Mesothelial cell of epicardium (in vitro differentiated cells): ENCODE measurements at regions not wholly inside any gene's neighbourhood (a gene's known extent, or its start where the extent isn't known, plus 50 kb on each side); places are given as distances from the start of the nearest gene placed in this dataset.

Source experiments
- DNase-seq, 2 experiments: peaks; one replicate each; pipeline ENCODE4 v3.0.0; 2021; ENCODE audit warnings: low spot score in 2 of 2; ENCODE audit not compliant: unreplicated experiment in 2 of 2
- H3K27ac Mint-ChIP-seq: 2 replicates; pipeline ENCODE4 v1.8.0; 2021; ENCODE audit warnings: mixed read lengths
- H3K27me3 Mint-ChIP-seq: 2 replicates; pipeline ENCODE4 v1.8.0; 2021; ENCODE audit warnings: low read depth, mixed read lengths
- H3K36me3 Mint-ChIP-seq: 2 replicates; pipeline ENCODE4 v1.8.0; 2021; ENCODE audit warnings: mixed read lengths
- H3K4me1 Mint-ChIP-seq: 2 replicates; pipeline ENCODE4 v1.8.0; 2021; ENCODE audit warnings: mixed read lengths
- H3K4me3 Mint-ChIP-seq: 2 replicates; pipeline ENCODE4 v1.8.0; 2021; ENCODE audit warnings: mild to moderate bottlenecking, moderate library complexity, mixed read lengths
- H3K9me3 Mint-ChIP-seq: 2 replicates; pipeline ENCODE4 v1.8.0; 2021; ENCODE audit warnings: mixed read lengths
- TF ChIP-seq, protein P1 (sequence below): fragments of 200-600 bp; sonication (generic); IDR thresholded peaks from one replicate; pipeline ENCODE4 v1.5.0; 2021; ENCODE audit warnings: antibody characterized with exemption; ENCODE audit not compliant: unreplicated experiment

- H3K9me3 Mint-ChIP-seq: peaks cover 16% of the 10 kb centered on the region
- H3K36me3 Mint-ChIP-seq: peaks cover 17% of the 10 kb centered on the region
- no peak overlapping the region for H3K4me3 Mint-ChIP-seq
- H3K4me1 Mint-ChIP-seq: peaks cover 2% of the 10 kb centered on the region
- no peak for DNase-seq
- H3K27me3 Mint-ChIP-seq: no peaks in the 10 kb centered on the region
- no peak overlapping the region for H3K27ac Mint-ChIP-seq
- TF ChIP-seq, protein P1, sequence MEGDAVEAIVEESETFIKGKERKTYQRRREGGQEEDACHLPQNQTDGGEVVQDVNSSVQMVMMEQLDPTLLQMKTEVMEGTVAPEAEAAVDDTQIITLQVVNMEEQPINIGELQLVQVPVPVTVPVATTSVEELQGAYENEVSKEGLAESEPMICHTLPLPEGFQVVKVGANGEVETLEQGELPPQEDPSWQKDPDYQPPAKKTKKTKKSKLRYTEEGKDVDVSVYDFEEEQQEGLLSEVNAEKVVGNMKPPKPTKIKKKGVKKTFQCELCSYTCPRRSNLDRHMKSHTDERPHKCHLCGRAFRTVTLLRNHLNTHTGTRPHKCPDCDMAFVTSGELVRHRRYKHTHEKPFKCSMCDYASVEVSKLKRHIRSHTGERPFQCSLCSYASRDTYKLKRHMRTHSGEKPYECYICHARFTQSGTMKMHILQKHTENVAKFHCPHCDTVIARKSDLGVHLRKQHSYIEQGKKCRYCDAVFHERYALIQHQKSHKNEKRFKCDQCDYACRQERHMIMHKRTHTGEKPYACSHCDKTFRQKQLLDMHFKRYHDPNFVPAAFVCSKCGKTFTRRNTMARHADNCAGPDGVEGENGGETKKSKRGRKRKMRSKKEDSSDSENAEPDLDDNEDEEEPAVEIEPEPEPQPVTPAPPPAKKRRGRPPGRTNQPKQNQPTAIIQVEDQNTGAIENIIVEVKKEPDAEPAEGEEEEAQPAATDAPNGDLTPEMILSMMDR: no peak
Observed at GRCh38 chr4:180363815-180364214, 1879.4 kb upstream of the TENM3 start.

DNA sequence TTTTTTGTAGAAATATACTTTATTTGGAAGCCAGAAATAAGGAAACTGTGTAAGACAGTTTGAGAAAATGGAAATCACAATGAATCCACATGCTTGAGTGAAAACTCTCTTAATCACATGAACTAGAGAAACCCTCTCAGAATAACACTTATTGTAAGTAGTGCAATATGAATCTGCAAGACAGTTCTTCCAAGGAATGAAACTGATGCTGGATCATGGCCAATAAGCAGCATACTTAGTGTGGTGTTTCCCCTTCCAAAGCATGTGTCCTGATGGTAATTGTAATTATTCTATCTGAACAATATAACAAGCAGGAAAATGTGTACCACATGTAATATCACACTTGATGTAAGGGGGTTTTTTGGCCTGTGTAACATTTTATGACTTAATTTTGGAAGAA, 1870.5 kb upstream of the TENM3 start:
- H3K27ac Mint-ChIP-seq: no peak overlapping the region
- no peaks in the 10 kb centered on the region for H3K4me1 Mint-ChIP-seq
- H3K4me3 Mint-ChIP-seq: no peak overlapping the region
- H3K36me3 Mint-ChIP-seq: no peaks in the 10 kb centered on the region
- no peaks in the 10 kb centered on the region for H3K27me3 Mint-ChIP-seq
- H3K9me3 Mint-ChIP-seq: peaks cover 4% of the 10 kb centered on the region
- TF ChIP-seq, protein P1: no peak
- no peak for DNase-seq

DNA sequence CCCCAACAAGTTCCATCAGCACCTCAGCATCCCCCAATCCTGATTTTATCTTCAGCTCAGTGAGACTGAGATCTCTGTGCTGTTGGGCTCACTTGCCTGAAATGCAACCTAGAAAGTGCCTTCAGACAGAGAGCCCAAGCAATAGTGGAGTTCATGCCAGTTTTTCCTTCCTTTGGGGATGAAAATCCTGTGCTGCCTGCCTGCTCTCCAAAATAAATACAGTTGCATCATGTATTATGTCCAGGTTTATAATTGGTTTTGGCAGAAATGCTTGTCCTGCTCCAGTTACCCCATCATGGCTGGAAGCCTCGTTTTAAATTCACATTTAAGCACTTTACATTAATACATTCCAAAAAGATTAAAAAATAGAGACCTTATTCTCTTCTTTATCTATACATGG, 1865.5 kb upstream of the TENM3 start:
- Mint-ChIP-seq H3K9me3 (no peaks in the 10 kb centered on the region), H3K4me3 (no peak overlapping the region), H3K27me3 (no peaks in the 10 kb centered on the region), H3K36me3 (peaks cover 2% of the 10 kb centered on the region), H3K27ac (no peak overlapping the region), H3K4me1 (peaks cover 7% of the 10 kb centered on the region)
- TF ChIP-seq, protein P1: no peak
- DNase-seq: no peak

DNA sequence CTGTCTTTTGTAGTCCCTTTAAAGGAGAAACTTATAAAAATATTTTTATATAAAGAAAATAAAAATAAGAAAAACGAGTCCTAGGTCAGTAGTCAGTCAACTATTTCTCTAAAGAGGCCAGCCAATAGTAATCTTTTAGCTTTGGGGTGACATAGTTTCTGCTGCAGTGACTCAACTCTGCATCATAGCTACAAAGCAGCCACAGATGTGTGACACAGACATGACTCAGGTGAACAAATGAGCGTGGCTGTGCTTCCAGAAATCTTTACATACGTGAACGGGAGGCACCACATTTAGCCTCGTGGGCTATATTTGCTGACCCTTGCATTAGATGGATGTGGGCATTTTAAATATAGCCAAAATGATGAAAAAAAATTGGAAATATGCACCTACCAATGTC, 1862.5 kb upstream of the TENM3 start:
- DNase-seq: no peak
- Mint-ChIP-seq H3K27me3 (no peaks in the 10 kb centered on the region), H3K27ac (no peak overlapping the region), H3K4me3 (no peak overlapping the region), H3K4me1 (peaks cover 7% of the 10 kb centered on the region), H3K9me3 (no peaks in the 10 kb centered on the region), H3K36me3 (peaks cover 7% of the 10 kb centered on the region)
- TF ChIP-seq, protein P1: no peak

DNA sequence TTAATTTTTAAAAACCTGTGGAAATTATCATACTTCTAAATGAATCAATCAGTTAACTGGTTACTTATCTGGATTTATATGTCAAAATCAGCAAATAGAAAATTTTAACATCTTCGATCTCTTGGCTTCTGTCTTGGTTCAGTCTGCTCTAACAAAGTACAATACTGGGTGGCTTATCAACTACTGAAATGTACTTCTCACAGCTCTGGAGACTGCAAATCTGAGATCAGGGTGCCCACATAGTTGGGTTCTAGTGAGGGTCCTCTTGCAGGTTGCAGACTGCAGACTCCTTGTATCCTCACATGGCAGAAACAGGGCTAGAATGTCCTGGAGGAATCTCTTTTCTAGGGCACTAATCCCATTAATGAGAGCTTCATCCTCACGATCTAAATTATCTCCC, 1851.6 kb upstream of the TENM3 start:
- H3K36me3 Mint-ChIP-seq: peaks cover 3% of the 10 kb centered on the region
- H3K27ac Mint-ChIP-seq: no peak overlapping the region
- peaks cover 10% of the 10 kb centered on the region for H3K9me3 Mint-ChIP-seq
- TF ChIP-seq, protein P1: no peak
- no peak for DNase-seq
- H3K4me1 Mint-ChIP-seq: no peaks in the 10 kb centered on the region
- no peak overlapping the region for H3K4me3 Mint-ChIP-seq
- H3K27me3 Mint-ChIP-seq: no peaks in the 10 kb centered on the region

DNA sequence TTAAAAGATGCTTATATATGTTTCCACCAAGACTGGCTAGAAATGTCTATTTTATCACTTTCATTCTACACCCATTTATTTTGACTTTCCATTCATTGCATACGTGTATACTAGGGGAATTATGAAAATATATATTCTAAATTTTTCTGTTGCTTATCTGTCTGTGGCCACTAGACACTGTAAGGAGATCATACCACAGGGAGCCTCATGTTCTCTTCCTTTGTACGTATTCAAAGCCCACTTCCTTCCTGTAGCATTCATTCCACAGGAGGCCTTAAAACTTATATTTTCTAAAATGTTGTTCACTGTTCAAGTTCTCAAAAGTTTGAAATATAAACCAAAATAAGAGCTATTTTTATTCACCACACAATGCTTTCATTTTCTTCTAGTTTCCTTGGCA, 1848.9 kb upstream of the TENM3 start:
- no peak for DNase-seq
- H3K4me1 Mint-ChIP-seq: no peaks in the 10 kb centered on the region
- H3K36me3 Mint-ChIP-seq: peaks cover 3% of the 10 kb centered on the region
- H3K4me3 Mint-ChIP-seq: no peak overlapping the region
- no peaks in the 10 kb centered on the region for H3K27me3 Mint-ChIP-seq
- H3K9me3 Mint-ChIP-seq: peaks cover 10% of the 10 kb centered on the region
- no peak overlapping the region for H3K27ac Mint-ChIP-seq
- TF ChIP-seq, protein P1: no peak
